NB4 (cell line): ENCODE measurements at regions not wholly inside any gene's neighbourhood (a gene's known extent, or its start where the extent isn't known, plus 50 kb on each side); places are given as distances from the start of the nearest gene placed in this dataset.

ENCODE experiments used
- CTCF ChIP-seq: IDR thresholded peaks from one replicate; pipeline ENCODE4 v1.5.1; 2012; ENCODE audit warnings: low read depth, low read length
- MAX ChIP-seq: IDR thresholded peaks from 2 replicates; pipeline ENCODE4 v1.6.1; 2011; ENCODE audit warnings: low read depth, low read length
- POLR2A ChIP-seq: IDR thresholded peaks from 2 replicates; pipeline ENCODE4 v1.6.1; 2011; ENCODE audit warnings: mild to moderate bottlenecking; ENCODE audit not compliant: insufficient read length; ENCODE audit errors: extremely low read depth

- no peak for TF ChIP-seq CTCF
- TF ChIP-seq POLR2A: no peak
- no peak for TF ChIP-seq MAX
Observed at GRCh38 chr17:34413443-34414119, 50.5 kb upstream of the CCL1 start.
